HG03354 (cell line): ENCODE measurements at regions not wholly inside any gene's neighbourhood (a gene's known extent, or its start where the extent isn't known, plus 50 kb on each side); places are given as distances from the start of the nearest gene placed in this dataset.

Experiments used
- ATAC-seq: cut with Tn5 transposase; IDR thresholded peaks from one replicate; pipeline ENCODE4 v1.9.1; 2021; ENCODE audit warnings: mild to moderate bottlenecking; ENCODE audit not compliant: unreplicated experiment, poor library complexity, severe bottlenecking

GRCh38 chr5:58403822-58404433 is 56.0 kb downstream of the PLK2 start:
- no peak for ATAC-seq

GRCh38 chr5:58401701-58402100 is 58.2 kb downstream of the PLK2 start:
- no peak for ATAC-seq

- ATAC-seq = no peak
Observed at GRCh38 chr5:58400737-58401136, 59.1 kb downstream of the PLK2 start.

GRCh38 chr5:58399951-58400350 is 59.9 kb downstream of the PLK2 start:
- ATAC-seq = no peak

GRCh38 chr5:58394339-58394738 is 65.5 kb downstream of the PLK2 start:
- no peak for ATAC-seq

GRCh38 chr5:58393716-58394115 is 66.2 kb downstream of the PLK2 start:
- ATAC-seq = no peak

- no peak for ATAC-seq
Observed at GRCh38 chr5:58392496-58392895, 67.4 kb downstream of the PLK2 start.

GRCh38 chr5:58383448-58383847 is 76.4 kb downstream of the PLK2 start:
- no peak for ATAC-seq

GRCh38 chr5:58382131-58382534 is 77.8 kb downstream of the PLK2 start:
- ATAC-seq = no peak

- no peak for ATAC-seq
Observed at GRCh38 chr5:58381566-58381965, 78.3 kb downstream of the PLK2 start.

- no peak for ATAC-seq
Observed at GRCh38 chr5:58380655-58381054, 79.2 kb downstream of the PLK2 start.

GRCh38 chr5:58378613-58379390 is 81.1 kb downstream of the PLK2 start:
- no peak for ATAC-seq

GRCh38 chr5:58370606-58371005 is 89.3 kb downstream of the PLK2 start:
- no peak for ATAC-seq

- no peak for ATAC-seq
Observed at GRCh38 chr5:58369513-58370190, 90.2 kb downstream of the PLK2 start.

- no peak for ATAC-seq
Observed at GRCh38 chr5:58366461-58366860, 93.4 kb downstream of the PLK2 start.

GRCh38 chr5:58365791-58366190 is 94.1 kb downstream of the PLK2 start:
- no peak for ATAC-seq

- no peak for ATAC-seq
Observed at GRCh38 chr5:58363461-58364249, 96.2 kb downstream of the PLK2 start.

- no peak for ATAC-seq
Observed at GRCh38 chr5:58362135-58362534, 97.8 kb downstream of the PLK2 start.

GRCh38 chr5:58360794-58361193 is 99.1 kb downstream of the PLK2 start:
- ATAC-seq = no peak

- ATAC-seq = no peak
Observed at GRCh38 chr5:58359981-58360380, 99.9 kb downstream of the PLK2 start.
